Activated T-cell treated with anti-CD3 and anti-CD28 coated beads, Interleukin-2, amount 50 U/mL, for 4 hours (primary cell): ENCODE measurements at regions not wholly inside any gene's neighbourhood (a gene's known extent, or its start where the extent isn't known, plus 50 kb on each side); places are given as distances from the start of the nearest gene placed in this dataset.
"Not testable (repeated sequence)": the region's sequence is repeated elsewhere in the genome, so short reads cannot be mapped to it uniquely, and the experiment has no call there.

Experiments used
- ATAC-seq, 2 donors: fragments of 200-7000 bp; cut with Tn5 transposase; one replicate each; pipeline ENCODE4 v1.10.0; 2021
- DNase-seq: peaks from one replicate; pipeline ENCODE4 v3.0.0-alpha.2; 2020
- H3K27me3 Mint-ChIP-seq: one replicate; pipeline ENCODE4 v1.8.0; 2021; ENCODE audit warnings: low read depth, mixed read lengths
- H3K36me3 Mint-ChIP-seq: one replicate; pipeline ENCODE4 v1.8.0; 2022; ENCODE audit warnings: mixed read lengths; ENCODE audit not compliant: insufficient read depth
- H3K4me1 Mint-ChIP-seq: one replicate; pipeline ENCODE4 v1.8.0; 2021; ENCODE audit warnings: low read depth, mixed read lengths
- H3K4me3 Mint-ChIP-seq: one replicate; pipeline ENCODE4 v1.8.0; 2021; ENCODE audit warnings: mild to moderate bottlenecking, moderate library complexity, mixed read lengths
- H3K9me3 Mint-ChIP-seq: one replicate; pipeline ENCODE4 v1.8.0; 2021; ENCODE audit warnings: mixed read lengths

DNA sequence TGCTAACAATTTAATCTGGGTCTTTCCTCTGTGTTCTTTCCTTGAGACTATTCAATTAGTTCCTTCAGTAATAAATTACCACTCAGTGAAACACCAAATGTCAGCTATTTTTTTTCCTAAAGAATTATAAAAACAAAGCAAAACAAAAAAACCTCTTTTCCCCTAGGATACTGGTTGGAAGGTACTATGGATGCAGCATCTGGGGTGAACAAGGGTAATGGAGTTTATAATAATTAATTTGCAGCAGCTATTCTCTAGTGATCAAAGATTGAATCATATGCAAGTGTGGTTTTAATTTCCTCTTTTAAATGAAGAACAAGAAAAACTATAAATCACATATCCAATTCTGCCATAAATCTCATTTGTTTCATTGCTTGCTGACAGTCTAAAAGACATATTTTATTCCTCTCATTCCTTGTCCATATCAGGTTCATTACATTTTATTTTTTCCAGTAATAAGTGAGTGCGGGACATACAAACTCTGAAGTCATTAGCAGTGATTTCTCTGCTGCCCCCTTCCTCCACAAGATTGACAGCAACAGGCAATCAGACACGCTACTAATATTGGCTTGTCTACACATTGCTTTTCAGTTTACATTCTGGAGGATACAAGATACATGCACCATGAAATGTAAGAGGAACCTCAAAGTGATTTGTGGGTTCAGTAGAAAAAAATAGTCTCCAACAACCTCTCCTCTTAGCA is 1093.4 kb upstream of the SLIT2 start:
- H3K9me3 Mint-ChIP-seq: peaks cover 36% of the 10 kb centered on the region
- ATAC-seq (no peak), DNase-seq (no peak)
- no peaks in the 10 kb centered on the region for H3K27me3 Mint-ChIP-seq
- no peak overlapping the region for H3K4me3 Mint-ChIP-seq
- no peaks in the 10 kb centered on the region for H3K36me3 Mint-ChIP-seq
- no peaks in the 10 kb centered on the region for H3K4me1 Mint-ChIP-seq

DNA sequence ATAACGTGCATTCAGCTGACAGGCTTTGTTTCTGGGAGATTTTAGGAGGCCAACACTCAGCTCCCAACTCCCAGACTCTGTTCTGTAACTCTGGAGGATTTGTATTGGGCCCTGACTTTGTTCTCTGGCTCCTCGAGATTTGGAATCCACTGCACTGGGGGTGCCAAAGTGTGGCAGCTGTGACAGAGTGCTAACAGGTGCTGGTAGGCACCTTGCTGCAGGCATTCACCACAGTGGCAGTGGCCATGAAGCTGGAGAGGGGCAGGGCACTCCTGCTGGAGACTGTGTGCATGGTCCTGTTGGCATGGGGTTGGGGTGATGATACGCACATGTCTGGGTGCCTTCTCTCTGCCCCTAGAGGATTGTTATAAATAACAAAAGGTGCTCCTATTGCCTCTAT is 1094.9 kb upstream of the SLIT2 start:
- Mint-ChIP-seq H3K4me1 (no peaks in the 10 kb centered on the region), H3K9me3 (peaks cover 36% of the 10 kb centered on the region), H3K27me3 (no peaks in the 10 kb centered on the region), H3K36me3 (no peaks in the 10 kb centered on the region), H3K4me3 (no peak overlapping the region)
- ATAC-seq (no peak), DNase-seq (no peak)

DNA sequence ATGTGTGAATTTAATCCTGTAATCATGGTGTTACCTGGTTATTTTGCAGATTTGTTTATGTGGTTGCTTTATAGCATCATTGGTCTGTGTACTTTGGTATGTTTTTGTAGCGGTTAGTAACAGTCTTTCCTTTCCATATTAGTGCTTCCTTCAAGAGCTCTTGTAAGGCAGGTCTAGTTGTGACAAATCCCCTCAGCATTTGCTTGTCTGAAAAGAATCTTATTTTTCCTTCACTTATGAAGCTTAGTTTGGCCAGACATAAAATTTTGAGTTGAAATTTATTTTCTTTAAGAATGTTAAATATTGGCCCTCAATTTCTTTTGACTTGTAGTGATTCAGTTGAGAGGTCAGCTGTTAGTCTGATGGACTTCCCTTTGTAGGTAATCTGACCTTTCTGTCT is 1096.1 kb upstream of the SLIT2 start:
- peaks cover 36% of the 10 kb centered on the region for H3K9me3 Mint-ChIP-seq
- no peak overlapping the region for H3K4me3 Mint-ChIP-seq
- H3K4me1 Mint-ChIP-seq: no peaks in the 10 kb centered on the region
- H3K27me3 Mint-ChIP-seq: no peaks in the 10 kb centered on the region
- H3K36me3 Mint-ChIP-seq: no peaks in the 10 kb centered on the region
- DNase-seq (no peak), ATAC-seq (no peak)

DNA sequence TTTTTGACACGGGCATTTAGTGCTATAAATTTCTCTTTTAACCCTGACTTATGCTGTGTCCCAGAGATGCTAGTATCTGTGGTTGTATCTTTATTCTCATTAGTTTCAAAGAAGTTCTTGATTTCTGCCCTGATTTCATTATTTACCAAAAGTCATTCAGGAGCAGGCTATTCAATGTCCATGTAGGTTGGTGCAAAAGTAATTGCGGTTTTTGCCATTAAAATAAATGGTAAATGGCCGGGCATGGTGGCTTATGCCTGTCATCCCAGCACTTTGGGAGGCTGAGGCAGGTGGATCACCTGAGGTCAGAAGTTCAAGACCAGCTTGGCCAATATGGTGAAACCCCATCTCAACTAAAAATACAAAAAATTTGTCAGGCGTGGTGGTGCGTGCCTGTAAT is 1097.4 kb upstream of the SLIT2 start:
- H3K4me3 Mint-ChIP-seq, H3K4me1 Mint-ChIP-seq, DNase-seq, H3K36me3 Mint-ChIP-seq, ATAC-seq, H3K27me3 Mint-ChIP-seq: not testable (repeated sequence)
- peaks cover 30% of the 10 kb centered on the region for H3K9me3 Mint-ChIP-seq

DNA sequence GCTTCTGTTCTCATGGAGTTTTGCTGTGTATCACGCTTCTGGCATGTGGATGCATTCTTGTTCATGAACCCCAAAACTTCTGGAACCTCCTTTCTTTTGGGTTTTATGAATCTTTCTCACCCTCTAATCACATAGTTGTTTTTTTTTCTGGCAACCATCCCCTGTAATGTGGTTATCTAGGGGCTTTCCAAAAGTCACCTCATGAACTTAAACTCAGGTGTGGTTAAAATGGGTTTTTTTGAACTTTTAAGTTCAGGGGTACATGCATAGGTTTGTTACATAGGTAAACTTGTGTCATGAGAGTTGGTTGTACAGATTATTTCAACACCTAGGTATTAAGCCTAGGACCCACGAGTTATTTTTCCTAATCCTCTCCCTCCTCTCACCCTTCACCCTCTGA is 1099.4 kb upstream of the SLIT2 start:
- peaks cover 31% of the 10 kb centered on the region for H3K9me3 Mint-ChIP-seq
- H3K4me1 Mint-ChIP-seq: no peaks in the 10 kb centered on the region
- ATAC-seq: no peak

DNA sequence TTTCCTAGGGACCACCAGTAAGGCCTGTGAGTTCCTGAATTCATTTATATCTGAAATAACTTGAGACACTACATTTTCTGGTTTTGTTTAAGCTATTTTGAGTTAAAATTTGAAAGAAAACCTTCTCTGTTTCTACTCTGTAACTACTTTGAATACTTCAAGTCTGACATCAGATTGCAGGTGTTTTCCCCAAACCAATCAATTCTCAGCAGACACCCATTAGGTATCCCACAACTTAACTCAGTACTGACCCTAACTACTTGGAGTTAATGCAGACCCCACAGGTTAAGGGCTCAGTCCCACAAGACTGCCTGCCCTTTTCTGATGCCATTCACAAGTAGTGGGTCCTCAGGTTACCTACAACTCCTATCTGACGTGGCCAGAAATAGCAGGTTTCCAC is 1100.0 kb upstream of the SLIT2 start:
- Mint-ChIP-seq H3K36me3 (no peaks in the 10 kb centered on the region), H3K4me3 (no peak overlapping the region), H3K9me3 (peaks cover 28% of the 10 kb centered on the region), H3K4me1 (no peaks in the 10 kb centered on the region), H3K27me3 (no peaks in the 10 kb centered on the region)
- ATAC-seq (no peak), DNase-seq (no peak)

More for the DNA sequence above, 1099.4 kb upstream of the SLIT2 start:
- H3K27me3 Mint-ChIP-seq: no peaks in the 10 kb centered on the region
- DNase-seq: no peak
- H3K4me3 Mint-ChIP-seq: no peak overlapping the region
- no peaks in the 10 kb centered on the region for H3K36me3 Mint-ChIP-seq

DNA sequence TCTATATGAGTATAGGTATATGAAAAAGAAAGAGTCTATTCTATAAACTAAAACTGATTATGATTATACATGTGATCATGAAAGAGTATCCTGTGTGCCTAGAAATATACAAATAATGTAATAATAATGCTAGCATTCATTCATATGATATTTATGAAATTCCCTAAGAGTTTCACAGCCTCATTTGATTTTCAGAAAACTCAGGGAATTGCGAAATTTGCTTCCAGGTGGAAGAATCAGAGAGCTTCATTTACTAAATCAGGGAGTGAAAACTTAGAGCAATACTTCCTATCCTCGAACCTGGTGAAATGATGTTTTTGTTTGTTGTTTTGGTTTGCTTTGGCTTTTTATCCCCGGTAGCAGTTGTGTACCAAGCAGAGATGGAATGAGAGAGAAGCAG is 1105.7 kb upstream of the SLIT2 start:
- H3K36me3 Mint-ChIP-seq: no peaks in the 10 kb centered on the region
- no peak overlapping the region for H3K4me3 Mint-ChIP-seq
- DNase-seq (no peak), ATAC-seq (no peak)
- no peaks in the 10 kb centered on the region for H3K4me1 Mint-ChIP-seq
- peaks cover 10% of the 10 kb centered on the region for H3K9me3 Mint-ChIP-seq
- H3K27me3 Mint-ChIP-seq: no peaks in the 10 kb centered on the region

DNA sequence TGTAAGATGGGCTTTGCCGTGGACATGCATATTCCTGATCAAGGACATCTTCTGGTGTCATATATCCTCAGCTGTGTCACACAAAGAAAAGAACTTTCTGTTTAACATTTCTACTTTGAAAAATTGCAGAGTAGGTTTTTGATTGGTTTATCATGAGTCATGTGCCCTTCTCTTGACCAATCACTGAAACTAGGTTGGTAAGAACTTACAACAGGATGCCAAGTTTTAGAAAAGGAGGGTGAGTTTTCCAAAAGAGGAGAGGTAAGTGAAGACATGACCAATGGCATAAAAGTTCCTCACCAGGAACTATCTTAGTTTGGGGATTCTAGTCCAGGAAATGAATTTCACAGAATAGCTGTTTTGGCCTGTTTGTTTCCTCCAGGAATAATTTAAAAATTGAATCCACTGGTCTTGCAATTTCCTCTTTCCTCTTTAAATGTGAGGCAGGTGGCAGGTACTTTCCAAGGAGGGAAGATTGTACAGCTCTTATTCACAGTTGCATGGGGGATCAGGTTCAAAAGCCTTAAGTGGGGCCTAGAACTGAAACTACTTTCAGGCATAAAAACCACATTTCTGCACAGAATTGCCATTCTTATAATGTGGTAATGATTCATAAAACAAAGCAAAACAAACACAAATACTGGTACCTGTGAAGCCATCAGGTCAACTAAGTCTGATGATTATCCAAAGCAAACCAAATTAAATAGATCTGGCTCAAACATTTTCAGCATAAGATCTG is 1114.5 kb upstream of the LCORL start:
- no peak for ATAC-seq
- H3K4me1 Mint-ChIP-seq: no peaks in the 10 kb centered on the region

DNA sequence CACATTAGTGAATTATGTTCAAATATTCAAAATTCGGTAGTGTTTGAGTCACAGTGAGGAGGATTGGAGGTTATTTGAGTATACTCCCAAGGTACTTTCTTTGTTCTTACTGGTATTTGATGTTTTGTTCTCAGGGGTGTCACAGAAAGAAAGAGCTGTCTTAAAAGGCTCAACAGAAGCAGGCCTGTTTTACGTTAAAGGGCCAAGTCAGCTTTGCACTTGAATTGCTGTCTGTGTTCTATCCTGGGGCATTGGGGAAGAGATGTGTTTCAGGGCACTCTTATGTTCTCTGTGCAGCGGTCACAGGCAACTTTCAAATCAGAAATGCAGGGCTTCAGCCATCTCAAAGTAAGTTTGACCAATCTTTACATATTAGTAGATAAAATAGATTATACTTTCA is 1113.1 kb upstream of the LCORL start:
- Mint-ChIP-seq H3K4me1 (no peaks in the 10 kb centered on the region), H3K27me3 (no peaks in the 10 kb centered on the region), H3K4me3 (no peak overlapping the region), H3K9me3 (no peaks in the 10 kb centered on the region), H3K36me3 (no peaks in the 10 kb centered on the region)
- DNase-seq (no peak), ATAC-seq (no peak)

More for the DNA sequence above, 1114.5 kb upstream of the LCORL start:
- H3K36me3 Mint-ChIP-seq: no peaks in the 10 kb centered on the region
- no peaks in the 10 kb centered on the region for H3K9me3 Mint-ChIP-seq
- H3K27me3 Mint-ChIP-seq: no peaks in the 10 kb centered on the region
- DNase-seq: no peak
- H3K4me3 Mint-ChIP-seq: no peak overlapping the region

DNA sequence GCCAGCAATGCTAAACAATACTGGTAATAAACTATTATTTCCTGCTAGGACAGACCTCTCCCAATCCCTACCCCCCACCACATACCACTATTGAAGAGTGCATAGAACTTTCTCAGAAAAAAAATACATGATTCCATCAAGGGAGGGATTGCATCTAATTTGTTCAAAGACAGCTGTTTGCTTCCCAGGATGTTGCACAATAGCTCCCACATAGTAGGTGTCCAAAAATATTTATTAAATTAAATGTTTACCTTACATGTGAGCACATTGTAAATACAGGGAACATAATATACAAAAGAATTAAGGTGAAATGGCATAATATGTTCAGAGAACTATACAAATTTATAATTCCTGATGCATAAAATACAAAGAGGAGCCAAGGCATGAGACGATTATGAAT is 1111.8 kb upstream of the LCORL start:
- H3K36me3 Mint-ChIP-seq: no peaks in the 10 kb centered on the region
- H3K27me3 Mint-ChIP-seq: no peaks in the 10 kb centered on the region
- DNase-seq: no peak
- no peak for ATAC-seq
- no peaks in the 10 kb centered on the region for H3K9me3 Mint-ChIP-seq
- H3K4me3 Mint-ChIP-seq: no peak overlapping the region
- H3K4me1 Mint-ChIP-seq: no peaks in the 10 kb centered on the region

DNA sequence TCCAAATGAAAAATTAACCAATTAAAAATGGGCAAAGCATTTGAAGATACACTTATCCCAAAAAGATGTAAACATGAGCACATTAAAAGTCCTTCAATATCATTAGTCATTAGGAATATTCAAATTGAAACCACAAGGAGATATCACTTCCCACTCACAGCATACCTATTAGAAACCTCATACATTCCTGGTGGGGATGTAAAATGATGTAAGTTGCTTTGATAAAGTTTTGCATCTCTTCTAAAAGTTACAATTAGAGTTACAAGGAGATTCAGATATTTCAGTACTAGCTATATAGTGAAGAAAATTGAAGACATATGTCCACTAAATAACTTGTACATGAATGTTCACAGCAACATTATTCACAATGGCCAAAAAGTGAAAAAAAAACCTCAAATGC is 1109.3 kb upstream of the LCORL start:
- H3K27me3 Mint-ChIP-seq: no peaks in the 10 kb centered on the region
- no peak for DNase-seq
- no peak for ATAC-seq
- no peaks in the 10 kb centered on the region for H3K36me3 Mint-ChIP-seq
- H3K9me3 Mint-ChIP-seq: no peaks in the 10 kb centered on the region
- no peaks in the 10 kb centered on the region for H3K4me1 Mint-ChIP-seq
- no peak overlapping the region for H3K4me3 Mint-ChIP-seq

DNA sequence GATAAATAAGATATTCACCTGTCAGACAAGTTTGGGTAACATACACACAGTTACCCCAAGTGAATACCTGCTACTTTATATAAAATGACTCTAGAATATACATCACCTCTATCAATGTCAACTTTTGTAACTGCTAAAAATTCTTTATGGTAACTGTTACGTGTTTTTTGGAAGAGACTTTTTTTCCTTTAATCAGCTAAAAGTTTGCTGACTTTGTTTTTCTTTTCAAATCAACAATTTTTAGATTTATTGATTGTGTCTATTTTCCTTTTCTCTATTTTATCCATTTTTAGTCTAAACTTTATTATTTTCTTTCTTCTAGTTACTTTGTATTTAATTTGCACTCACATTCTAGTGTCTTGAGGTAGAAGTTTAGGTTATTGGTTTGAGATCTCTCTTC is 1106.6 kb upstream of the LCORL start:
- DNase-seq: no peak
- H3K36me3 Mint-ChIP-seq: no peaks in the 10 kb centered on the region
- H3K27me3 Mint-ChIP-seq: no peaks in the 10 kb centered on the region
- H3K4me3 Mint-ChIP-seq: no peak overlapping the region
- H3K4me1 Mint-ChIP-seq: no peaks in the 10 kb centered on the region
- H3K9me3 Mint-ChIP-seq: peaks cover 9% of the 10 kb centered on the region
- ATAC-seq: no peak

DNA sequence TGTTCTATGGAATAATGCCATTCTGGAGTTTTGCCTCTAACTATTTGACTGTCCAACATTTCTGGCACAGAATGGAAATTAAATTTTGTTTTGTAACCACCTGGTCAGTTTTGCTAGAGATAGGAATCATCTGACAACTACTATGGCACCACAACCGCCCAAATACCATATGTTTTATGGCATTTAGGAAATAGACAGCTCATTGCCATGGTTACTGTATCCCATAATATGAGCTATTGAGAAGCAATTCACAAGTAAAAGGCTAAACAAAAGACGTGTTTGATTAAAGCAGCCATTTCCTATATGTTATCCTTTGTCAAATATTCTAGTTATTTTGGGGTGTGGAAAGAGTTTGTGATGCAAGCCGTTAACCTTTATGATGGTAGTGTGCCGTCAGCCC is 1105.3 kb upstream of the LCORL start:
- no peaks in the 10 kb centered on the region for H3K4me1 Mint-ChIP-seq
- DNase-seq: no peak
- H3K27me3 Mint-ChIP-seq: no peaks in the 10 kb centered on the region
- no peak overlapping the region for H3K4me3 Mint-ChIP-seq
- peaks cover 13% of the 10 kb centered on the region for H3K9me3 Mint-ChIP-seq
- ATAC-seq: no peak
- H3K36me3 Mint-ChIP-seq: no peaks in the 10 kb centered on the region

DNA sequence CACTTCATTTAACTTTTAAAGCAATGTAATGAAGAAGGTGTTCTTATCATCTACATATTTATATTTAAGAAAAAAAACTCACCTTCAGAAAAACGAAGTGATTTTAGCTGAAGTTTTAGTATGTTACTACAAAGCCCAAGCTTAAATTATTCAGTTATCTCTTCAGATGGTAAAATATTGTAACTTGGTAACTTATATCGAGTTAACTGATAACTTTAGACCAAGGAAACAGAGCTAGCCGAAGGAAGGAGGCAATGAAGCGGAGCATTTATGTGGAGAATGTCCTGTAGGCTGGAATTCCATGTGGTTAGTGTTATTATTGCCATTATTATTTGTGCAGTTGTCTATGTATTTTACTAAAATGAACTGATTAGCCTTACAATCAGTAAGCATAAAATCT is 1102.1 kb upstream of the LCORL start:
- H3K27me3 Mint-ChIP-seq: no peaks in the 10 kb centered on the region
- no peak overlapping the region for H3K4me3 Mint-ChIP-seq
- no peak for ATAC-seq
- H3K4me1 Mint-ChIP-seq: no peaks in the 10 kb centered on the region
- DNase-seq: no peak
- no peaks in the 10 kb centered on the region for H3K36me3 Mint-ChIP-seq
- H3K9me3 Mint-ChIP-seq: peaks cover 13% of the 10 kb centered on the region

DNA sequence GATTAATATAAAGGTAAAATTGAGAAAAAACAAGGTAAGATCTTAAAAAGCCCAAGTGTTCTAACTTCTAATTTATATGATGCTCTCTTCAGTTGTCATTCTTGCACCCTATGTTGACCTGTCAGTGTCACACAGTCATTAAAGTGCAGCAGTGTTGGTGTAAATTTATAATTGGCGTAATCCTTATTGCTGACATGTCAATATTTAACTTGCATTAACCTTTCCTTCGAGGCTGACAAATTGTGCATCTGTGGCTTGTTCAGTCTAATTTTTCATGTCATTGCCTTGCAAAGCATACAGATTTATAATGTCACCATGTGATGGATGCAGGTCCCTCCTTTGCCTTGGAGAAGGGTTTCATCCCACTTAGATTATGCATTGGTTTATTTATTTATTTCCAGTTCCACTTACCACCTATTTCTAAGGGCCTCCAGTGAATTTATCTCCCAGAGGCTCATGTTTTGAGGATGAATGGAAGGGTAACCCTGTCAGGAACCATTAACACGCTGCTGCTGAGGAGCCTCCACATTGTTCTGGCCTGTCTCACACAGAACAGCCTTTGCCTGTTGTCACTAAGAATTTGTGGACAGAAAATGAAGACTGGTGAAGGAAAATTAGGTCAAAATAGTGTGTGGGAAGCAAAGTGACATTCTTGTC is 1098.5 kb upstream of the LCORL start:
- no peaks in the 10 kb centered on the region for H3K27me3 Mint-ChIP-seq

More for the DNA sequence above, 1098.5 kb upstream of the LCORL start:
- ATAC-seq (no peak), DNase-seq (no peak)
- no peaks in the 10 kb centered on the region for H3K4me1 Mint-ChIP-seq
- H3K9me3 Mint-ChIP-seq: peaks cover 13% of the 10 kb centered on the region
- H3K36me3 Mint-ChIP-seq: no peaks in the 10 kb centered on the region
- H3K4me3 Mint-ChIP-seq: no peak overlapping the region
